ENCODE measurements at regions not wholly inside any gene's neighbourhood (a gene's known extent, or its start where the extent isn't known, plus 50 kb on each side); places are given as distances from the start of the nearest gene placed in this dataset.

- TF ChIP-seq ZSCAN5A (CRISPR knock-in tag; IDR thresholded peaks at IDR 0.05; ENCODE audit: borderline replicate concordance) (no peak), ZNF317 (CRISPR knock-in tag; IDR thresholded peaks at IDR 0.05) (no peak), PBX2 (CRISPR knock-in tag; IDR thresholded peaks at IDR 0.05) (no peak), ARHGAP35 (CRISPR knock-in tag; IDR thresholded peaks at IDR 0.05; ENCODE audit: borderline replicate concordance) (no peak), THRA (CRISPR knock-in tag; IDR thresholded peaks at IDR 0.05; ENCODE audit: borderline replicate concordance) (no peak), THAP11 (CRISPR knock-in tag; IDR thresholded peaks at IDR 0.05) (no peak), CTCF (CRISPR knock-in tag; IDR thresholded peaks at IDR 0.05) (no peak), HNRNPLL (IDR thresholded peaks at IDR 0.05; ENCODE audit: low read depth, low read length, poor library complexity, severe bottlenecking) (no peak), TCF12 (IDR thresholded peaks at IDR 0.05) (no peak), TCF12 (CRISPR knock-in tag; IDR thresholded peaks at IDR 0.05) (no peak)
Observed at GRCh38 chr2:216992056-216992675, 132.3 kb upstream of the TNP1 start.
